ENCODE measurements at regions not wholly inside any gene's neighbourhood (a gene's known extent, or its start where the extent isn't known, plus 50 kb on each side); places are given as distances from the start of the nearest gene placed in this dataset.

DNA sequence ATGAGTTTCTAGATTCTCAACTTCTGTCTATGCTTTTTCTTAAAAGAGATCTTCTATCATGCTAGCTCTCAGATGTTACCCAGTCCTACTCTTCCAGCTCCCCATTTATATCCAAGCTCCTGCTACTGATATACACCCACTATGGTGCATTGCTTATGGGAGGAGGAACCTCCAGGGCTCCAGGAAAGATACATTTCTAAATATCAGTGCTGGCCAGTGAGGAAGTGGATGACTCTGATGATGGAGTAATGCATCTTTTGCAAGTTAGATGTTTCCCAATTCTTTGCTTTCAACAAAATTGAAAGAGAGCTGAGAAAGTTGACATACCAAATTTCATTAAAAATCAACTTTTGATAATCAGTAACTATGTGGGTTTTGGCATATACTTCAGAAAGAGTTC lies 105.7 kb upstream of the RESF1 start:
- no peaks in the 10 kb centered on the region for H3K36me3 ChIP-seq (ENCODE audit: low read depth, missing control alignments)
- TF ChIP-seq CTCF (IDR thresholded peaks at IDR 0.05) (no peak), POLR2A (IDR thresholded peaks at IDR 0.05) (no peak)
- intact Hi-C loops (cut with DNase I; ENCODE audit: low total_unique reads), result no loop called here
- no peaks in the 10 kb centered on the region for H3K27me3 ChIP-seq
- no peak overlapping the region for H3K27ac ChIP-seq
- no peak overlapping the region for H3K4me3 ChIP-seq
- no peaks in the 10 kb centered on the region for H3K9me3 ChIP-seq
- no peaks in the 10 kb centered on the region for H3K4me1 ChIP-seq
- DNase-seq, result no peak

DNA sequence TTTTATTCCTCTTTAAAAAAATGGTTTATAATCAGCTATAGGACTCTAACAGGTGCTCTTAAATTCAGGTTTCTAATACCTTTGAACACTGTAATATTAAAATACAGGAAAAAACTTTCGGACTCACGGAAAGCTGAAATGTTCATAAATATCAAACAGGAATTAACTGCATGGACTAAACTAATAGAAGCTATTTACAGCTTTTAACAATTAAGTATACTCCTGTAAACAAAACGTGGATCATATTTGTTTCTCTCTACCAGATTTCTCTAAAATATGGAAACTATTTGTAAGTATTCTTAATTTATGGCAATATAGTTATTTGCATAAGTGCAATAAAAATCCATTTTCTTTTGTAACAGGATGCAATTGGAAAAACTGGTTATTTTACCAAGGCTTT lies 108.9 kb upstream of the RESF1 start:
- 62 to 63% methylated on average over 3 of the region's 3 CpGs for WGBS, 2 donors
- DNase-seq, result no peak
- Histone ChIP-seq H3K27me3 (no peaks in the 10 kb centered on the region), H3K4me3 (no peak overlapping the region), H3K4me1 (no peaks in the 10 kb centered on the region), H3K27ac (no peak overlapping the region), H3K9me3 (no peaks in the 10 kb centered on the region), H3K36me3 (ENCODE audit: low read depth, missing control alignments) (no peaks in the 10 kb centered on the region)
- intact Hi-C loops (cut with DNase I; ENCODE audit: low total_unique reads), result no loop called here
- TF ChIP-seq CTCF (IDR thresholded peaks at IDR 0.05), result no peak
- TF ChIP-seq POLR2A (IDR thresholded peaks at IDR 0.05), result no peak

DNA sequence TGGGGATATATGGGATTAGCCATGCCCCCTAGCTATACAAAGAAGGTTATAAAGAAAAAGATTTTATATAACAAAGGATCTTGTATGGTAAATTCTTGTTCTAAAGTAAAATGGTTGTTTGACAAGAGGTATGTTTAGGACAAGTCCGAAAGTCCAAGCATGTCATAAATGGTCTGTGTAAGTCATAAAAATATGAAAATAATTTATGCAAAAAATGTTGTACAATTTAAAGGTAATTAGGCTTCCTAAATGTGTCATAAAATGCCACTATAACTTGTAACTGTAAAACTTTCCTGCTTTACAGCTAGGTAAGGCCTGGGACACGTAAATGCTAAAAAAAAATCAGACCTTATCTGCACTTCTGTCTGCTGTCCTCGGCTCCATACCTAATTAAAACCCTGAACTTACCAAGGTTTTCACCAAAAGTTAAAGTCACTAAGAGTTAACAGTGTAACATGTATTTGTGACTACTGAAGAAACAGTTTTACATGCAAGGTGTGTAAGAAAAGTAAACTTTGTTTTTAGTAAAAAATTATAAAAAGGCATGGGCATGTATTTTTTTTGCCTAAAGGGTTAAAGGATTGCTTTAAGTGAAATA lies 110.0 kb upstream of the RESF1 start:
- WGBS, 2 donors, result 79 to 85% methylated on average over 3 of the region's 3 CpGs
- no peaks in the 10 kb centered on the region for H3K27me3 ChIP-seq
- H3K36me3 ChIP-seq (ENCODE audit: low read depth, missing control alignments), result no peaks in the 10 kb centered on the region
- H3K4me3 ChIP-seq, result no peak overlapping the region
- no peaks in the 10 kb centered on the region for H3K4me1 ChIP-seq
- no peak for DNase-seq
- intact Hi-C loops (cut with DNase I; ENCODE audit: low total_unique reads), result no loop called here
- TF ChIP-seq CTCF (IDR thresholded peaks at IDR 0.05) (no peak), POLR2A (IDR thresholded peaks at IDR 0.05) (no peak)
- H3K27ac ChIP-seq, result no peak overlapping the region
- H3K9me3 ChIP-seq, result no peaks in the 10 kb centered on the region

DNA sequence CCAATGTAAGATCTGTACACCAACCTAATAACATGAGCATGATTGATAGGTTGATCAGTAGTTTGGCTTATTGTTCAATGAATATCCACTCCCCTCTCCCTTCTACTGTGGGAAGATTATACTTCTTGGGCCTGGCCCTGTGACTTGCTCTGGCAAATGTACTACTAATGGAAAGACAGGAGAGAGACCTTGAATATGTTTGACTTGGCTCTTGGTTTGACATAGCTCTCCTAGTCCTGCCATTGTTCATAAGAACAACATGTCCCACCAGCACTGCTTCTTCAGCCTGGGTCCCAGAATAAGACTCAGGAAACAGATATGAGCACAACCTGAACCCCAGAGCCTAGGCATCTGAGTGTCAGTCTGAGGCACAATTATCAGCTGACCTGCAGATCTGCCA lies 112.8 kb upstream of the RESF1 start:
- Histone ChIP-seq H3K4me3 (no peak overlapping the region), H3K27me3 (no peaks in the 10 kb centered on the region), H3K9me3 (no peaks in the 10 kb centered on the region), H3K4me1 (no peaks in the 10 kb centered on the region), H3K27ac (no peak overlapping the region), H3K36me3 (ENCODE audit: low read depth, missing control alignments) (no peaks in the 10 kb centered on the region)
- DNase-seq, result no peak
- intact Hi-C loops (cut with DNase I; ENCODE audit: low total_unique reads), result no loop called here
- TF ChIP-seq CTCF (IDR thresholded peaks at IDR 0.05) (no peak), POLR2A (IDR thresholded peaks at IDR 0.05) (no peak)

DNA sequence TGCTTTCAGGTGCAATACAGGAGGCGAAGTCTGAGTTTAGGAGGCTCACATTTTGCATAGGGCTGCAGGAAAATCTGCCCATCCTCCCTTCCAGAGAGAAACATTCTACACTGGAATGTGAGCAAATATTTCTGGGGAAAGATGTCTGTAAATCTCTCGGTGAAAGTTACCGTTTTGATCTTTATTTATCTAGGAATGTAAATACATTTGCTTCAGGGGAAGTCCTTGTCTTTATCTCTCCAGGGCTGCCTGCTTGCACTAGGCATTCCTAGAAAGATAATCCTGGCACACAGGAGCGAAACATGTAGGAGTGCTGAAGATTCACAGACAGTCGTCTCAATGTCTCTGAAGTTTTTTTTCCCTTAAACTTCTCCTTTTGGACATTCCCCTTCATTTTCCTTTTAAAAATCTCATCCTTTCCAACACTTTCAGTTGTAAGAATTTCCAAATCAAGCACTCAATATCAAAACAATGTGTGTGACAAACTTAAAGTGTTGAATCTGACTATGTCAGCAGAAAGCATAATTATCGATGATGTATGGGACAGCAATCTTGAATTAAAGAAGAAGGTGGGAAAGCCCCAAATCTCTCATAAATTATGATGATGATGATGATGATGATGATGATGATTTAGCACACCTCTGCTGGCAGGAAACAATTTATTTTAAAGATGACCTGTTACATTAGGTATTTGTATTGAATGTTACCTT lies 113.4 kb upstream of the RESF1 start:
- TF ChIP-seq CTCF (IDR thresholded peaks at IDR 0.05) (no peak), POLR2A (IDR thresholded peaks at IDR 0.05) (no peak)
- Histone ChIP-seq H3K4me1 (no peaks in the 10 kb centered on the region), H3K27ac (no peak overlapping the region), H3K27me3 (no peaks in the 10 kb centered on the region), H3K36me3 (ENCODE audit: low read depth, missing control alignments) (no peaks in the 10 kb centered on the region), H3K9me3 (no peaks in the 10 kb centered on the region), H3K4me3 (no peak overlapping the region)
- intact Hi-C loops (cut with DNase I; ENCODE audit: low total_unique reads), result no loop called here
- 45 to 60% methylated on average over 6 of the region's 6 CpGs for WGBS, 2 donors
- peak; percentile 63 for DNase-seq
